GM23338 (cell line): ENCODE measurements at regions not wholly inside any gene's neighbourhood (a gene's known extent, or its start where the extent isn't known, plus 50 kb on each side); places are given as distances from the start of the nearest gene placed in this dataset.

Experiments used
- ATAC-seq: fragments of 200-7000 bp; cut with Tn5 transposase; 3 replicates; pipeline ENCODE4 v1.9.1; 2020
- DNase-seq: peaks from one replicate; pipeline ENCODE4 v3.0.0-alpha.2; 2015; ENCODE audit warnings: low spot score
- H2AFZ ChIP-seq: fragments of 200-600 bp; sonication (generic); 2 replicates; pipeline ENCODE4 v1.8.0; 2016; ENCODE audit warnings: antibody characterized with exemption, mild to moderate bottlenecking, moderate library complexity
- H3F3A ChIP-seq: fragments of 200-600 bp; sonication (generic); replicated peaks from 2 replicates; pipeline ENCODE4 v1.8.0; 2017; ENCODE audit warnings: antibody characterized with exemption, mixed run types, low read depth
- H3K27ac ChIP-seq: fragments of 200-600 bp; sonication (generic); 2 replicates; pipeline ENCODE4 v1.6.1; 2016; ENCODE audit warnings: low read depth
- H3K27me3 ChIP-seq: fragments of 200-600 bp; sonication (generic); 2 replicates; pipeline ENCODE4 v1.8.0; 2016; ENCODE audit warnings: mild to moderate bottlenecking, mixed run types, moderate library complexity; ENCODE audit not compliant: insufficient read depth
- H3K36me3 ChIP-seq: fragments of 200-600 bp; sonication (generic); 2 replicates; pipeline ENCODE4 v1.8.0; 2016; ENCODE audit warnings: mild to moderate bottlenecking; ENCODE audit not compliant: insufficient read depth
- H3K4me1 ChIP-seq: fragments of 200-600 bp; sonication (generic); 2 replicates; pipeline ENCODE4 v1.8.0; 2016; ENCODE audit warnings: mild to moderate bottlenecking, moderate library complexity; ENCODE audit not compliant: insufficient read depth
- H3K4me2 ChIP-seq: fragments of 200-600 bp; sonication (generic); 2 replicates; pipeline ENCODE4 v1.7.1; 2017; ENCODE audit warnings: mixed run types
- H3K4me3 ChIP-seq: fragments of 200-600 bp; sonication (generic); 2 replicates; pipeline ENCODE4 v1.6.1; 2016; ENCODE audit warnings: mixed run types
- H3K79me2 ChIP-seq: fragments of 200-600 bp; sonication (generic); replicated peaks from 2 replicates; pipeline ENCODE4 v1.8.0; 2017; ENCODE audit warnings: mild to moderate bottlenecking; ENCODE audit not compliant: insufficient read depth
- H3K9me2 ChIP-seq: fragments of 200-600 bp; sonication (generic); 2 replicates; pipeline ENCODE4 v1.8.0; 2017; ENCODE audit not compliant: insufficient read depth
- H4K20me1 ChIP-seq: fragments of 200-600 bp; sonication (generic); replicated peaks from 2 replicates; pipeline ENCODE4 v1.8.0; 2017; ENCODE audit warnings: mild to moderate bottlenecking; ENCODE audit not compliant: insufficient read depth
- H3K27ac Mint-ChIP-seq: 2 replicates; pipeline ENCODE4 v1.8.0; 2020; ENCODE audit warnings: inconsistent platforms, mild to moderate bottlenecking, moderate library complexity, mixed read lengths
- H3K27me3 Mint-ChIP-seq: 3 replicates; pipeline ENCODE4 v1.8.0; 2022; ENCODE audit warnings: low read depth, mild to moderate bottlenecking, moderate library complexity, mixed read lengths, inconsistent platforms; ENCODE audit not compliant: insufficient read depth, poor library complexity
- H3K36me3 Mint-ChIP-seq: 3 replicates; pipeline ENCODE4 v1.8.0; 2021; ENCODE audit warnings: low read depth, mild to moderate bottlenecking, inconsistent platforms, moderate library complexity, mixed read lengths
- H3K4me1 Mint-ChIP-seq: 3 replicates; pipeline ENCODE4 v1.8.0; 2020; ENCODE audit warnings: mild to moderate bottlenecking, inconsistent platforms, mixed read lengths
- H3K4me3 Mint-ChIP-seq: 3 replicates; pipeline ENCODE4 v1.8.0; 2021; ENCODE audit warnings: moderate library complexity, mild to moderate bottlenecking, inconsistent platforms, mixed read lengths
- H3K9me3 Mint-ChIP-seq: 3 replicates; pipeline ENCODE4 v1.8.0; 2020; ENCODE audit warnings: moderate library complexity, mild to moderate bottlenecking, inconsistent platforms, mixed read lengths
- CREB1 ChIP-seq: fragments of 250-450 bp; sonication (Bioruptor Pico); IDR thresholded peaks from 2 replicates; pipeline ENCODE4 v1.5.0; 2020; ENCODE audit warnings: low read depth, mild to moderate bottlenecking, moderate library complexity
- EZH2 ChIP-seq: fragments of 200-600 bp; sonication (generic); IDR thresholded peaks from one replicate; pipeline ENCODE4 v1.8.0; 2017; ENCODE audit warnings: antibody characterized with exemption, mild to moderate bottlenecking, low read depth; ENCODE audit not compliant: unreplicated experiment
- NANOG ChIP-seq: IDR thresholded peaks from 2 replicates; pipeline ENCODE4 v1.6.1; 2016; ENCODE audit warnings: antibody characterized with exemption, borderline replicate concordance
- POLR2AphosphoS5 ChIP-seq: IDR thresholded peaks from 2 replicates; pipeline ENCODE4 v1.6.1; 2016; ENCODE audit warnings: antibody characterized with exemption, low read depth
- STAT1 ChIP-seq: IDR thresholded peaks from one replicate; pipeline ENCODE4 v1.6.1; 2016; ENCODE audit warnings: antibody characterized with exemption; ENCODE audit not compliant: unreplicated experiment
- ZNF114 ChIP-seq: fragments of 250-450 bp; sonication (Bioruptor Pico); IDR thresholded peaks from 2 replicates; pipeline ENCODE4 v1.5.0; 2020; ENCODE audit warnings: mild to moderate bottlenecking, moderate library complexity
- ZNF331 ChIP-seq: fragments of 250-450 bp; sonication (Bioruptor Pico); IDR thresholded peaks from 2 replicates; pipeline ENCODE4 v1.5.0; 2020; ENCODE audit warnings: low read depth, mild to moderate bottlenecking, moderate library complexity
- TF ChIP-seq, protein P1 (sequence below): fragments of 250-450 bp; sonication (Bioruptor Pico); IDR thresholded peaks from 2 replicates; pipeline ENCODE4 v1.5.0; 2020; ENCODE audit warnings: mild to moderate bottlenecking, moderate library complexity
- TF ChIP-seq, protein P2 (sequence below): IDR thresholded peaks from one replicate; pipeline ENCODE4 v1.6.1; 2018; ENCODE audit warnings: antibody characterized with exemption; ENCODE audit not compliant: unreplicated experiment
- TF ChIP-seq, protein P3 (sequence below), 2 experiments: fragments of 200-600 bp in 1 of 2; sonication (generic) in 1 of 2; conservative IDR thresholded peaks; 2 replicates each; pipeline versions ENCODE4 v1.5.1 to v1.6.1; 2016 to 2017; ENCODE audit warnings: antibody characterized with exemption in 2 of 2, low read depth in 2 of 2, mild to moderate bottlenecking in 2 of 2, moderate library complexity in 1 of 2
- TF ChIP-seq, protein P4 (sequence below): IDR thresholded peaks from 2 replicates; pipeline ENCODE4 v1.6.1; 2016; ENCODE audit warnings: antibody characterized with exemption

DNA sequence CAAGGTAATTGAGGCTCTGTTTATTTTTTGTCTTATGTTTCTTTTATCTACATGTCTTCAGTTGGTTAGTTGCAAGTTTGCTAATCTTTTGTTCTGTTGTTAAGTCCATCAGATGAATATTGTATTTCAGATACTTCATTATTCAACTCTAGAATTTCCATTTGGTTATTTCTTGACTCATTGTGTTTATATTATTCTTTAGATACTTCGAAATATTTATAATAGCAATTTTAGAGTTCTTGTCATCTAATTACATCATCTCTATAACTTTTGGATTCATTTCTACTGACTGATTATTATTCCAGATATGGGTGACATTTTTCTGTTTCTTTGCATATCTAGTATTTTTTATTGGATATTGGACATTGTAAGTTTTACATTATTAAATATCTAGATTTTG, 405.6 kb downstream of the PLPP3 start (continued):
- TF ChIP-seq, protein P1, sequence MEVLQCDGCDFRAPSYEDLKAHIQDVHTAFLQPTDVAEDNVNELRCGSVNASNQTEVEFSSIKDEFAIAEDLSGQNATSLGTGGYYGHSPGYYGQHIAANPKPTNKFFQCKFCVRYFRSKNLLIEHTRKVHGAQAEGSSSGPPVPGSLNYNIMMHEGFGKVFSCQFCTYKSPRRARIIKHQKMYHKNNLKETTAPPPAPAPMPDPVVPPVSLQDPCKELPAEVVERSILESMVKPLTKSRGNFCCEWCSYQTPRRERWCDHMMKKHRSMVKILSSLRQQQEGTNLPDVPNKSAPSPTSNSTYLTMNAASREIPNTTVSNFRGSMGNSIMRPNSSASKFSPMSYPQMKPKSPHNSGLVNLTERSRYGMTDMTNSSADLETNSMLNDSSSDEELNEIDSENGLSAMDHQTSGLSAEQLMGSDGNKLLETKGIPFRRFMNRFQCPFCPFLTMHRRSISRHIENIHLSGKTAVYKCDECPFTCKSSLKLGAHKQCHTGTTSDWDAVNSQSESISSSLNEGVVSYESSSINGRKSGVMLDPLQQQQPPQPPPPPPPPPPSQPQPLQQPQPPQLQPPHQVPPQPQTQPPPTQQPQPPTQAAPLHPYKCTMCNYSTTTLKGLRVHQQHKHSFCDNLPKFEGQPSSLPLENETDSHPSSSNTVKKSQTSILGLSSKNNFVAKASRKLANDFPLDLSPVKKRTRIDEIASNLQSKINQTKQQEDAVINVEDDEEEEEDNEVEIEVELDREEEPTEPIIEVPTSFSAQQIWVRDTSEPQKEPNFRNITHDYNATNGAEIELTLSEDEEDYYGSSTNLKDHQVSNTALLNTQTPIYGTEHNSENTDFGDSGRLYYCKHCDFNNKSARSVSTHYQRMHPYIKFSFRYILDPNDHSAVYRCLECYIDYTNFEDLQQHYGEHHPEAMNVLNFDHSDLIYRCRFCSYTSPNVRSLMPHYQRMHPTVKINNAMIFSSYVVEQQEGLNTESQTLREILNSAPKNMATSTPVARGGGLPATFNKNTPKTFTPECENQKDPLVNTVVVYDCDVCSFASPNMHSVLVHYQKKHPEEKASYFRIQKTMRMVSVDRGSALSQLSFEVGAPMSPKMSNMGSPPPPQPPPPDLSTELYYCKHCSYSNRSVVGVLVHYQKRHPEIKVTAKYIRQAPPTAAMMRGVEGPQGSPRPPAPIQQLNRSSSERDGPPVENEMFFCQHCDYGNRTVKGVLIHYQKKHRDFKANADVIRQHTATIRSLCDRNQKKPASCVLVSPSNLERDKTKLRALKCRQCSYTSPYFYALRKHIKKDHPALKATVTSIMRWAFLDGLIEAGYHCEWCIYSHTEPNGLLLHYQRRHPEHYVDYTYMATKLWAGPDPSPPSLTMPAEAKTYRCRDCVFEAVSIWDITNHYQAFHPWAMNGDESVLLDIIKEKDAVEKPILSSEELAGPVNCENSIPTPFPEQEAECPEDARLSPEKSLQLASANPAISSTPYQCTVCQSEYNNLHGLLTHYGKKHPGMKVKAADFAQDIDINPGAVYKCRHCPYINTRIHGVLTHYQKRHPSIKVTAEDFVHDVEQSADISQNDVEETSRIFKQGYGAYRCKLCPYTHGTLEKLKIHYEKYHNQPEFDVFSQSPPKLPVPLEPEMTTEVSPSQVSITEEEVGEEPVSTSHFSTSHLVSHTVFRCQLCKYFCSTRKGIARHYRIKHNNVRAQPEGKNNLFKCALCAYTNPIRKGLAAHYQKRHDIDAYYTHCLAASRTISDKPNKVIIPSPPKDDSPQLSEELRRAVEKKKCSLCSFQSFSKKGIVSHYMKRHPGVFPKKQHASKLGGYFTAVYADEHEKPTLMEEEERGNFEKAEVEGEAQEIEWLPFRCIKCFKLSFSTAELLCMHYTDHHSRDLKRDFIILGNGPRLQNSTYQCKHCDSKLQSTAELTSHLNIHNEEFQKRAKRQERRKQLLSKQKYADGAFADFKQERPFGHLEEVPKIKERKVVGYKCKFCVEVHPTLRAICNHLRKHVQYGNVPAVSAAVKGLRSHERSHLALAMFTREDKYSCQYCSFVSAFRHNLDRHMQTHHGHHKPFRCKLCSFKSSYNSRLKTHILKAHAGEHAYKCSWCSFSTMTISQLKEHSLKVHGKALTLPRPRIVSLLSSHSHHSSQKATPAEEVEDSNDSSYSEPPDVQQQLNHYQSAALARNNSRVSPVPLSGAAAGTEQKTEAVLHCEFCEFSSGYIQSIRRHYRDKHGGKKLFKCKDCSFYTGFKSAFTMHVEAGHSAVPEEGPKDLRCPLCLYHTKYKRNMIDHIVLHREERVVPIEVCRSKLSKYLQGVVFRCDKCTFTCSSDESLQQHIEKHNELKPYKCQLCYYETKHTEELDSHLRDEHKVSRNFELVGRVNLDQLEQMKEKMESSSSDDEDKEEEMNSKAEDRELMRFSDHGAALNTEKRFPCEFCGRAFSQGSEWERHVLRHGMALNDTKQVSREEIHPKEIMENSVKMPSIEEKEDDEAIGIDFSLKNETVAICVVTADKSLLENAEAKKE = no peak
- TF ChIP-seq POLR2AphosphoS5 = no peak
- TF ChIP-seq EZH2 = no peak
- TF ChIP-seq CREB1 = no peak
- TF ChIP-seq, protein P2, sequence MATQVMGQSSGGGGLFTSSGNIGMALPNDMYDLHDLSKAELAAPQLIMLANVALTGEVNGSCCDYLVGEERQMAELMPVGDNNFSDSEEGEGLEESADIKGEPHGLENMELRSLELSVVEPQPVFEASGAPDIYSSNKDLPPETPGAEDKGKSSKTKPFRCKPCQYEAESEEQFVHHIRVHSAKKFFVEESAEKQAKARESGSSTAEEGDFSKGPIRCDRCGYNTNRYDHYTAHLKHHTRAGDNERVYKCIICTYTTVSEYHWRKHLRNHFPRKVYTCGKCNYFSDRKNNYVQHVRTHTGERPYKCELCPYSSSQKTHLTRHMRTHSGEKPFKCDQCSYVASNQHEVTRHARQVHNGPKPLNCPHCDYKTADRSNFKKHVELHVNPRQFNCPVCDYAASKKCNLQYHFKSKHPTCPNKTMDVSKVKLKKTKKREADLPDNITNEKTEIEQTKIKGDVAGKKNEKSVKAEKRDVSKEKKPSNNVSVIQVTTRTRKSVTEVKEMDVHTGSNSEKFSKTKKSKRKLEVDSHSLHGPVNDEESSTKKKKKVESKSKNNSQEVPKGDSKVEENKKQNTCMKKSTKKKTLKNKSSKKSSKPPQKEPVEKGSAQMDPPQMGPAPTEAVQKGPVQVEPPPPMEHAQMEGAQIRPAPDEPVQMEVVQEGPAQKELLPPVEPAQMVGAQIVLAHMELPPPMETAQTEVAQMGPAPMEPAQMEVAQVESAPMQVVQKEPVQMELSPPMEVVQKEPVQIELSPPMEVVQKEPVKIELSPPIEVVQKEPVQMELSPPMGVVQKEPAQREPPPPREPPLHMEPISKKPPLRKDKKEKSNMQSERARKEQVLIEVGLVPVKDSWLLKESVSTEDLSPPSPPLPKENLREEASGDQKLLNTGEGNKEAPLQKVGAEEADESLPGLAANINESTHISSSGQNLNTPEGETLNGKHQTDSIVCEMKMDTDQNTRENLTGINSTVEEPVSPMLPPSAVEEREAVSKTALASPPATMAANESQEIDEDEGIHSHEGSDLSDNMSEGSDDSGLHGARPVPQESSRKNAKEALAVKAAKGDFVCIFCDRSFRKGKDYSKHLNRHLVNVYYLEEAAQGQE = no peak

DNA sequence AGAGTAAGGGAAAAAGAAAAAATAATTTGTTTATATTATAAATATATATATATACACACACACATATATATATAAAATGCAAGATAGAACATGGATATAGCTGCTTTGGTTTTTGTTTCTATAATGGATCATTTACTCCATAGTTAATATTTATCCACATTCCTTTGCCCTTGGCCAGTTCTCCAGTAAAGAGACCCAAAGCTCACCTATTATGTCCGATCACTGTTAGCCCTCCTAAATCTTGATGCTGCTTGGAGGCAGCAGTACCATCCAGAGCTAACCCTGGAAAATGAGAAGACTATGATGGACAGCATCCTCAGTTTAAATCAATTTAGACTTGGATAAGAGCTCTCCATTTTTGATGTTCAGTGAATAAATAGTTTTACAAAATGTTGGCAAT, 407.7 kb downstream of the PLPP3 start:
- no peak for ATAC-seq
- H3K9me3 Mint-ChIP-seq = no peaks in the 10 kb centered on the region; the same call in 2 of the 3 replicates
- H3K27ac Mint-ChIP-seq = no peak overlapping the region
- Histone ChIP-seq H3K9me2 (no peaks in the 10 kb centered on the region; the same call in 1 of the 2 replicates), H3K36me3 (no peaks in the 10 kb centered on the region), H3K27me3 (no peaks in the 10 kb centered on the region), H2AFZ (no peak overlapping the region), H3K4me3 (no peak overlapping the region), H3K79me2 (no peaks in the 10 kb centered on the region), H3K4me1 (peaks cover 10% of the 10 kb centered on the region), H3F3A (no peaks in the 10 kb centered on the region), H3K4me2 (no peak overlapping the region), H4K20me1 (no peaks in the 10 kb centered on the region), H3K27ac (no peak overlapping the region)
- H3K36me3 Mint-ChIP-seq = no peaks in the 10 kb centered on the region
- peaks cover 1% of the 10 kb centered on the region for H3K27me3 Mint-ChIP-seq
- TF ChIP-seq ZNF114 (CRISPR knock-in tag) = no peak
- TF ChIP-seq, protein P3, sequence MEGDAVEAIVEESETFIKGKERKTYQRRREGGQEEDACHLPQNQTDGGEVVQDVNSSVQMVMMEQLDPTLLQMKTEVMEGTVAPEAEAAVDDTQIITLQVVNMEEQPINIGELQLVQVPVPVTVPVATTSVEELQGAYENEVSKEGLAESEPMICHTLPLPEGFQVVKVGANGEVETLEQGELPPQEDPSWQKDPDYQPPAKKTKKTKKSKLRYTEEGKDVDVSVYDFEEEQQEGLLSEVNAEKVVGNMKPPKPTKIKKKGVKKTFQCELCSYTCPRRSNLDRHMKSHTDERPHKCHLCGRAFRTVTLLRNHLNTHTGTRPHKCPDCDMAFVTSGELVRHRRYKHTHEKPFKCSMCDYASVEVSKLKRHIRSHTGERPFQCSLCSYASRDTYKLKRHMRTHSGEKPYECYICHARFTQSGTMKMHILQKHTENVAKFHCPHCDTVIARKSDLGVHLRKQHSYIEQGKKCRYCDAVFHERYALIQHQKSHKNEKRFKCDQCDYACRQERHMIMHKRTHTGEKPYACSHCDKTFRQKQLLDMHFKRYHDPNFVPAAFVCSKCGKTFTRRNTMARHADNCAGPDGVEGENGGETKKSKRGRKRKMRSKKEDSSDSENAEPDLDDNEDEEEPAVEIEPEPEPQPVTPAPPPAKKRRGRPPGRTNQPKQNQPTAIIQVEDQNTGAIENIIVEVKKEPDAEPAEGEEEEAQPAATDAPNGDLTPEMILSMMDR (conservative IDR thresholded peaks at IDR 0.05; ENCODE audit: low read depth in 2 of 2) = no peak
- TF ChIP-seq ZNF331 (CRISPR knock-in tag) = no peak
- no peak for TF ChIP-seq EZH2
- TF ChIP-seq STAT1 = no peak
- no peak for TF ChIP-seq CREB1
- TF ChIP-seq, protein P4, sequence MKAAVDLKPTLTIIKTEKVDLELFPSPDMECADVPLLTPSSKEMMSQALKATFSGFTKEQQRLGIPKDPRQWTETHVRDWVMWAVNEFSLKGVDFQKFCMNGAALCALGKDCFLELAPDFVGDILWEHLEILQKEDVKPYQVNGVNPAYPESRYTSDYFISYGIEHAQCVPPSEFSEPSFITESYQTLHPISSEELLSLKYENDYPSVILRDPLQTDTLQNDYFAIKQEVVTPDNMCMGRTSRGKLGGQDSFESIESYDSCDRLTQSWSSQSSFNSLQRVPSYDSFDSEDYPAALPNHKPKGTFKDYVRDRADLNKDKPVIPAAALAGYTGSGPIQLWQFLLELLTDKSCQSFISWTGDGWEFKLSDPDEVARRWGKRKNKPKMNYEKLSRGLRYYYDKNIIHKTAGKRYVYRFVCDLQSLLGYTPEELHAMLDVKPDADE = no peak
- no peak for TF ChIP-seq NANOG
- no peak for DNase-seq
- peaks cover 12% of the 10 kb centered on the region for H3K4me1 Mint-ChIP-seq
- no peak overlapping the region for H3K4me3 Mint-ChIP-seq
